Upper lobe of left lung (tissue), 4 donors: ENCODE measurements at regions not wholly inside any gene's neighbourhood (a gene's known extent, or its start where the extent isn't known, plus 50 kb on each side); places are given as distances from the start of the nearest gene placed in this dataset.

Source experiments
- CTCF ChIP-seq, 6 experiments: fragments of 450-650 bp in 4 of 6; fragments of 200-600 bp in 2 of 6; sonication (generic) in 2 of 6; IDR thresholded peaks; one replicate each; pipeline ENCODE4 v1.5.1; 2016 to 2019; ENCODE audit warnings: antibody characterized with exemption in 6 of 6
- POLR2A ChIP-seq, 4 donors: fragments of 450-650 bp; IDR thresholded peaks; one replicate each; pipeline ENCODE4 v1.5.1; 2016 to 2017; ENCODE audit warnings: antibody characterized with exemption in 4 of 4, mild to moderate bottlenecking in 2 of 4
- POLR2AphosphoS5 ChIP-seq, 2 donors: sonication (generic); formaldehyde crosslinking; IDR thresholded peaks; one replicate each; pipeline ENCODE4 v1.5.1; 2017; ENCODE audit warnings: antibody characterized with exemption in 2 of 2

GRCh38 chr5:52693836-52694235 lies 93.9 kb upstream of the ITGA1 start:
- TF ChIP-seq POLR2AphosphoS5 (IDR thresholded peaks at IDR 0.05) (no peak), CTCF (IDR thresholded peaks at IDR 0.05) (no peak), POLR2A (IDR thresholded peaks at IDR 0.05) (no peak)
